NCI-H1092 (cell line): ENCODE measurements at regions not wholly inside any gene's neighbourhood (a gene's known extent, or its start where the extent isn't known, plus 50 kb on each side); places are given as distances from the start of the nearest gene placed in this dataset.

Experiments used
- DNase-seq: peaks from one replicate; lab custom pipeline; 2025; lab: John Stamatoyannopoulos, UW

DNA sequence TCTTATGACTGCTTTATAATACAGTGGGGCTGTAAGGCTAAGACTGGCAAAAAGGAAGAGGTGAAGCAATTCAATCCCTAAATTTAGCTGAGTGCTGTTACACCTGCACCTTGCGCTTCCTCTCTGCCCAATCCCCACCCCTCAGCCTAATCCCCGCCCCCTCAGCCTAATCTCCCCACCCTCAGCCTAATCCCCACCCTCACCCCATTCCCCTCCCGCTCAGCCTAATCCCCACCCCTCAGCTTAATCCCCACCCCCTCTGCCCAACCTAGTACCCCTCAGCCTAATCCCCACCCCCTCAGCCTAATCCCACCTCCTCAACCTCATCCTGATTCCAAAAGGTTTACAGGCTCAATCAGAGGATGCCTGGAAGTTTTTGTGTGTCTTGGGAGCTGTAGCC, 155.5 kb downstream of the PMP22 start:
- no peak for DNase-seq

DNA sequence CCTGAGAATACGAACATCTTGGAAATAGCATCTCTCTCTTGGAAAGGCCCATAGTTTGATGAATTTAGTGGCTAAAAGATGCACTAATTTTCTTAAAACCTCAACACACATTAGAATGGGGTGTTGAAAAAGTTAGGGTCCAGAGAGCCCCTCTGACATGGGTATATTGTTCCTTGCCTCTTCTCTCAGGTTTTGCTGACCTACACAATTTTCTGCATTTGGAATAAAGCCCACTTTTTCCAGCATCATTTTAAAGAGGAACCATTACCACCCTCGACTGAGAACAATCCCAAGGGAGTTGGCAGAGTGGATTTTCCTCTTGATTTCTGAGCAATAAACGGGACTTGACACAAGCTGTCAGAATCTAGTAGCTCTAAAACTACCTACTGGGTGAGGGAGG, 156.1 kb downstream of the PMP22 start:
- no peak for DNase-seq

DNA sequence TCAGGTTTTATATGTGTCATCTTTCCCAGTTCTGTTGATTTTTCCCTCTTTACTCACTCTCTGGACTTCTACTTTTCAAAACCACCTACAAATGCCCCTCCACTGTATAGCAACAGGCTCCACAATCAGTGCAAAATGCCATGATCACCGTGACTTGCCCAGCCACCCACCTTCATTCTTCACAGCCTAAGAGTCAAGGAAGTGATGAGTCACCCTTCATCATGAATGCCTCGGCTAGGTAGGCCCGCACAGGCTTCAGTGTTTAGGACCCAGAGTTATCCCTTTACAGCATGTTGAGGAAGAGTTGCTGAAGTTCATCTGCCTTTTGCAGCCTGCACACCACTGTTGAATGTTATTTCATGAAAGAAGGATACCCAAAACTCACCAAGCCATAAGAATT, 158.6 kb downstream of the PMP22 start:
- no peak for DNase-seq

DNA sequence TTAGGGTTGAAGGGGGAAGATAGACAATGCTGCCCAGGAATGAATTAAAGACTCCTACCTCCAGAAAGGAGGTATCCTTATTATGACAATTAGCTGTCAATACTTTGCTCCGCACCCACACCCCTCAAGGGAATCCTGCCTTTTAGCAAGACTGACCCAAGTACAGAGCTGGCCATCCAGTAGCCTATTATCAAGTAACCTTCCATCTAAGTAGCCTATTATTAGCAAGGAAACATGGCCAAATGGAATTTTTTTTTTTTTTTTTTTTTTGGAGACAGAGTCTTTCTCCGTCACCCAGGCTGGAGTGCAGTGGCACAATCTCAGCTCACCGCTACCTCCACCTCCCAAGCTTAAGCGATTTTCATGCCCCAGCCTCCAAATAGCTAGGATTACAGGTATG, 161.3 kb downstream of the PMP22 start:
- DNase-seq, result no peak

DNA sequence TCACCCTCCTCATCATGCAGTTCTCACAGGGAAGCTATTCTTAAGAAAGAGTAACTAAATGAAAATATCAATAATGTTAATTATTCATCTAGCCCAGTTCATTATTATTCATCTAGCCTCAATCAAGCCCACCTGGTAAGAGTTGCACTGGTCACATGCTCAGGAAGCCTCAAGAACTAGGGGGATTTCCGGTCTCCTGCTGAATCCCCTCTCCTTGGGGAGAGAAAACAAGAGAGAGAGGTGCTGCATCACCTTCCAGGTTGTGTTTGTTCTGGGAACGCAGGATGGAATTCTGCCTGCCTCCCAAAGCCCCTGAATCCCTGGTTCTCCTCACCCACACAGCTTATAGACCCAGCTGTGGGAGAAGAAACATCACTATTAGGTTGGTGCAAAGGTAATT, 164.0 kb downstream of the PMP22 start:
- no peak for DNase-seq

DNA sequence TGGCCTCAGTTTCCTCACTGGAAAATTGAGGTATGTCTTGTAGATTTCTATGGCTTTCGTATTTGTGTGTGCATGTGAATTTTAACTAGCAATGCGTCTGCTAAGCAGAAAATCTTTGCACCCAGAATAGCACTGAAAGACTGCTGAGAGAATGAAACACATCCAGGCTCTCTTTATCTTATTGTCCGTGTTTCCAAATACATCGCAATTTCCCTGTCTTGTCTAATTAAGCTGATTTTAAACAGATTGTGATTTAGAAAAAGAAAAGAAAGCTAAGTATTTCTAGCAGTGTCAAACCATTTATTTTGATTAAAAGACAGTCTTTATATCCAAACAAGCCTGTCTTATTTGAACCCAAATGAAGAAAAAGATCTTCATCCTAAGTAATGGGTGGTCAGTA, 168.6 kb downstream of the PMP22 start:
- no peak for DNase-seq

DNA sequence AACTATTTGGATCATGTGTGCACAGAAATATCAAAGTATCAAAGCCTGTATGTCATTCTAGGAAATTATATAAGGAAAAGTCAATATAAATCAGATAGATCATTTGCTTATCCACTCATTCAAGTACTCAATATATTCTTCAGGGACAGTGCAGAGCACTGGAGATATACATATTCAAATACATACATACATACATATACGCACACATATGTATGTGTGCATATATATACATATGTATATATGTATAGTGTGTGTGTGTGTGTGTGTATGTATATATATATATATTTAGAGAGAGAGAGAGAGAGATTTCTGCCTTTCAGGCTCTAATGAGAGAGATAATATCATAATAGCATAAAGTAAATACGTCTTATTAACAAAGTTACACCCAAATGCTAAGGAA, 169.2 kb downstream of the PMP22 start:
- no peak for DNase-seq

DNA sequence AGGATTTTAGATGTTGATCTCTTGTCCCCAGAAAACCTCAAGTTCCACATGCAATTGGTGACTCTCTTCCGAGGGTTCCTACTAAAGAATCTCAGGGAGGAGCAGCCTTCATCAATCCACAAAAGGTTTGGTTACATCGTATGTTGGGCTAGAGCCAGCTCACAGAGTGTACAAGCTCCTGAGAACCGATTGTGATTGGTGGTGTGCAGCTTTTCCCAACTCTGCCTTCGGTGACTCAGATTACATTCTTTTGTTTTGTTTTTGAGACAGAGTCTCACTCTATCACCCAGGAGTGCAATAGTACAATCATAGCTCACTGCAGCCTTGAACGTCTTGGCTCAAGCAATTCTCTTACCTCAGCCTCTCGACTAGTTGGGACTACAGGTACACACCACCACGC, 172.4 kb downstream of the PMP22 start:
- DNase-seq, result no peak

DNA sequence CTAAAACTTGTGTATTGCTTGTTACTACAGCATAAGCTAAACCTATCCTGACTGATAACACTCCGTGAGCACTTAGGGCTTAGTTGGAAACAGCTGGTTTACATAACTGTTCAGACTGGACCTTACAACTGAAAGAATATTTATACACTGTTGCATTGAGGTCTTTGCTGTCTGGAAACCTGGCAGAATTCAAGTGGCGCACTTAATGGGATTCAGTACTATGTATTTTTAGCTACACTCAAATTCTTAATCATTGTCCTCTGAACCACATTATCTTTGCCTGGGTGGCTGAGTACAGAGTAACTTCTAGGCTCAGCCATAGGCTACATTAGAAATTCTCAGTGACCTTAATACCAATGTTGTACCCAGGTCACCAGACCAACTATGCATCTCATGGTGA, 172.9 kb downstream of the PMP22 start:
- no peak for DNase-seq

DNA sequence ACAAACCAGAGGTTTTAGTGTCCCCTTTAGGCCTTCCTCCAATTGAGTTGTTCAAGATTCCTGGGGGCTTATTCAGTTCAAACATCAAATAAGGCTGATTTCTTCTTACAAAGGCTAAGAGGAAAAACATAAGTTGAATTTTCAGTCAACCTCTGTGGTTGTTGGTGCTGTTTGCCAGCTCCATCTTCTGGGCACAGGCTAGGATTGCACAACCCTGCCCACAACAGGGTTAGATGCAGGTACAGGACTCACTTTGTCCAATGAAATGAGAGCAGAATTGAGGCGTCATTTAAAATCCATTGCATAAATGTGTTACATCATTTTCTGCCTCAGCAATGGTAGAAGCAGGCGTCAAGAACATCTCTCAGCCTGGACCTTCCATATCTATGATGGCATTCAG, 173.3 kb downstream of the PMP22 start:
- DNase-seq, result no peak

DNA sequence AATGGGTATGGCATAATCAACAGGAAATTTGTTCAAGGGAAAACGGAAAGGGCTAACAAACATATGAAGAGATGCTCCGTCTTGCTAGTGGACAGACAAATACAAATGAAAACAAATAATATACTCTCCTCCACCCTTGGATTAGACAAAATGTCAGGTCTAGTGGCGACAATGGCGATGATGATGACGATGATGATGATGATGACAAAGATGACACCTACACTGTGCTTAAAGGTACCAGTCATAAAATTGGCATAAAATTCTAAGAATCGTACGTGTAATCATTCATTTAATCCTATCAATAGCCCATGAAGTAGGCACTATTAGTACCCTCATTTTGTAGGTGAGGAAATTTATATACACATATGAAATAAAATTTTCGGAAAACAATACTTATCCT, 174.6 kb downstream of the PMP22 start:
- no peak for DNase-seq

DNA sequence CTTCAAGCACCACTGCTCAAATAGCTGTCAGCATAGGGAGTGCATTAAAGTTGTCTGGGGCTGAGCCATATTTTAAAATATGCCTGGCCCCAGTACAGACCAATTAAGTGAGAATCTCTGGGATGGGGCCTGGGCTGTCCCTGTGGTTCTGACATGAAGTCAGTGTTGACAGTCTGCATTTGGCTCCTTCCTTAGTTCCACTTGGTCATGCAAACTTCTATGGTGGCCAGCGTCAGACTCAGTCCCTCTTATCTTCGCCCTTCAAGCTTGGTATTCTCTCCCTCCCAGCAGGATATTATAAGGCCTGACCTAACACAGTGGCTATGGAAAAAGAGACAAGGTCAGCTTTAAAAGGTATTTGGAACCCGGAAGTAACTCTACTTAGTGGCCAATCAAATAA, 177.2 kb downstream of the PMP22 start:
- no peak for DNase-seq

DNA sequence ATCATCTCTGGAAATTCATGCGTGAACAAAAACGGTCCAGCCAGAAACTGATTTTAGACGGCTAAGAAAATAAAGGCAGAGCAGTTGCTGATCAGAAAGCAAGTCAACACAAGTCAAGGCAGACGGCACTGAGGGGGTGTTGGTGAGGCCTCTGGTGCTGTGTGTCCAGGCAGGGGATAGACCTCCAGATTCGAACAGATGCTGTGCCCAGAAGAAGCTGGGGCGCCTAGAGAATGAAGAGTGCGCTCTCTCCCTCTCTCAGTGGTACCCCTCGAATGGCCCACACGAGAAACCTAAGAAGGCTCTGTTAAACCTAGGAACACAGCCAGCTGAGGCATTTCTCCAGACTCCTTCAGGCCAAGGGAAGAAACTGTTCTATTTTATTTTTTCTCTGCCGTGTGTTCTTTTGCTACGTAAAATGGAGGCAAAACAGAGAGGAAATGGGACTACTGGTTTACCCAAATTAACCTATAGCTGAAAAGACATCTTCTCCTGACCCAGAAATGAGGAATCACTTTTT, 178.3 kb downstream of the PMP22 start:
- no peak for DNase-seq

DNA sequence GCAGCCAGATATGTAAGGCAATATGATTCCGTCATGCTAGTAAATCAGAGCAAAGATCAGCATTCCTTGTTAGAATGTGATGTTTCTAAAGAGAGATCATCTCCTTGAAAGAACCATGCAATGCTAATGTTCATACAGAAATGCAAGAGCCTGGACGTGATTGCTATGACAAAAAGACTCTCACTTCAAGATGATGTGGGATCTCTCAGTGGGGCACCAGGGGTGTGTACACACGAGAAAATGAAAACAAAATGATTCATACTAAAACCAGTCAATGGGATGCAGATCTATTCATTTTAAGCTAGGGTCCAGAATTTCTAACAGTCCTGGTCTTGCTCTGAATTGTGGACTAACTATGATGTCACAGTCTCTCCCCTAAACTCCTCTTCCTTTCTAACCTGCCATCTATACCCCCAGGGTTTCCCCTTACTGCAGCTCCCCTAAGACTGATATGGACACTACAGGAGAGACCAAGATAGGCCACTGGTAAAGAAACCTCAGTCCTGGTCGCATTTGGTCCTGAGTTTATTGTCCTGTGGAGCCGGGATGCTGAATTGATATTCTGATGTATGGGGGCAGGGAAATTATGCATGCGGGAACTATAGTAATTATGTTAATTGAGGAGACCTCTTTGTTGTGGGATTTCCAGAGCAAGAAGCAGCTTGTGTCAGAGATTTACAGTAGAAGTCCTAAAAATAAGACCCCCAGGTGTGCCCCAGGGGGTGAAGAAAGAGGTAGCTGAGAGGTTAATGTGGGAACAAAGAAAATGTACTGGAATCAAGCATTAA, 179.0 kb downstream of the PMP22 start:
- no peak for DNase-seq

DNA sequence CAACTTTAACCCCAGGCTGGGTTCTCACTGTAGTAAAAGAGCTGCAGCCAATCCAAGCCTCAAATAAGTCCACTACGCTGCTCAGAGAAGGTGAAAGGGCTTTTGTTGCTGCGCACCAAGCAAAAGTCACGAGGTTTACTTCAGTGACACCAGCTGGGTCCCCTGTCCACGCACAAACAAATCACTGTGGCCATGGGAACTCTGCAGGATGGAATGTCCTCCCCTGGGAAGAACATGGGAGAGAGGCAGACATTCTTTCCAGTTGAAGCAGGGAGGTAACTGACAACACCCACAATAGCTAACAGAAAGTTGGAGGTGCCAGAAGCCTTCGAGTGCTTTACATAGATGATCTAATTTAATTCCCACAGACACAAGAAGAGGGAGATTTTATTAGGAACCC, 181.9 kb downstream of the PMP22 start:
- DNase-seq, result no peak

DNA sequence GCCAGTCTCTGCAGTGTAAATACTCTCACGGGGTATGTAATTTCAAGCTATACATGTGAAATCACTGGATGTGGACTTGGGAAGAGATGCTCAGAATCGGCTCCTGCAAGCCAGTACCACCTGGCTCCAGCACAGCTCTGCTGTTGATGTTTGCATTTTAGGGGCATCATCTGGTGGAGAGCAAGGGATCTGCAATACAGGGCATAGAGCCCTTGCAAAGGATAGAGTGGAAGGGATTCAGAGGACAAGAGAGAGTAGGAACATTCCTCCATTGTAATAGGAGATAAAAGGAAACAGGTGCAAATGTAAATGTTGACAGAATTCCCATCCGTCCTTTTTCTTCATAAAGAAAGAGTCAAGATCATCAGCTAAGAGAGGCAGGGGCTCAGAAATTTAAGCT, 184.1 kb downstream of the PMP22 start:
- DNase-seq, result no peak

DNA sequence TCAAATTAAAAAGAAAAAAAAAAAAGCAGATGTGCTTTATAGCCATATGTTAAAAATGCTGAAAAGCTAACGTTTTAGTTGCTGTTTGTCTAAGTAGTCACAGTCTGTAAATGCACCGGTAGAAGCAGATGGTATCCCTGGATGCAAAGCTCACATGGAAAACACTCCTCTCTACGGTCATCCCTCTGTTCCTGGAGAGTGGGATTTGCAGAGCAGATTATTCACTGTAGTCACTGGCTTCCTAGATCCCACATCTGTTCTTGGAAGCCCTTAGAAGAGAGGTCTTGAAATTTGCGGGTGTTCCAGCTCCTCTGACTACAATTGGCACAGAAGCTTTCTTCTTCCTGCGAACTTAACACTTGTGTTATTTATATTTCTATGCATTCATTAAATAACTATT, 186.6 kb downstream of the PMP22 start:
- no peak for DNase-seq

DNA sequence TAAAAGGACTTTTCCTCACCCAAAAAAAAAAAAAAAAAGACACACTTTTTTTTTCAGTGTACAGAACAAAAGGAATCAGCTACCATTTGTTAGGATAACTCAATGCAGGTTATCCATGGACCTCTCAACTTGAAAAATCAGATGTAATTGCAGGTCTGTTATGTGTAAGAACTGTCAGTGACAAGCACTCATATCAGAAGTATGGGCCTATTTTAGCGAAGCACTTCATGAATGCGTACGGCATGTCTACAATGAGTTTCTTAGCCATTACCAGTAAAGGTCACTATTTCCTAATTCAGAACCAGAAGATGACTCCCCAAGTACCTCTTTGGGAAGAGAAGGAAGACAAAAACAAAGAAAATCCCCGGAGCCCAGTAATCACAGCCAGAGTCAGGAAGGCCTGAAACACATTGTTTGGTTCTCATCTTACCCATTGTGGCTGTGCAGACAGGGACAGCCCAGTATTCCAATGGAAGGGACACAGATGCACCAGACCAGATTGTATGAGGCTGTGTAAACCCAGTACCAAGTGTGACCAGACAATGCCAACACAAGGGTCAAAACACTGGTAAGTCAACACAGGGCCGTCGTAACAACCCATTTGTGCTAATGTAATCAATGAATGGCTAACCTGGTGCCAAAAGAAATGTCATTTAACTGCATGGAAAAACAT, 188.0 kb downstream of the PMP22 start:
- no peak for DNase-seq

DNA sequence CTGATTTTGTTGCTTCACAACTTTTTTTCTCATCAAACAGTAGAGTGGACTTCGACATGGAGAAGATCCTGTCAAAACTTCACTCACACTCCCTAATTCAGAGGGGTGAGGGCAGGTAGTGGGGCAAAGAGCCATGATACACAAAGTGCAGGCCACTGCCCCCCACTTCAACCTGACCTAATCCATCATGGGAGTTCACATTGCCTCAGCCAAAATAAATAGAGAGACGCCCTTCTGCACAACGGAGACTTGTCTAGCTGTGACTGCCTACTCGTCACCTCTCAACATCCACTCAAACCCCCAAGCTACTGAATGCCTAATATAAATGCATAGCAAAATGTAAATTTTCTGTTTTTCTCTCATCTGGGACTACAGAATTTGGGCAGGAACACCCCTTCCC, 213.2 kb downstream of the PMP22 start:
- no peak for DNase-seq

DNA sequence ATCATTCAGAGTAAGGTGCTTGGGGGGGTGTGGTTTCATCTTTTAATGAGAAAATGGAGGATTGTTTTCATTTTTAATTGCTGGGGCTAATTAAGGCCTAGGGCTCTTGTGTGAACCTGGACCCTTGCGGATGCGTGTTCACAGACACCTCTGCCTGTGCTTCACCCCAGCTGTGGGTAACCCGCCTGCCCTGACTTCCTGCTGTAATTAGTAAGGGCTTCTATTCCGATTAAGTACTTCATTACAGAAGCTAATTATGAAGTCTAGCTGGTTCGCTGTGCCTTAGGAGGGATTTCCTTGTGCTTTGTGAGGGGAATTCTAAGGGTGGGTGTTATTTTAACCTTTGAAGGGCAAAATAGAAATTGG, 215.3 kb downstream of the PMP22 start:
- DNase-seq, result no peak

DNA sequence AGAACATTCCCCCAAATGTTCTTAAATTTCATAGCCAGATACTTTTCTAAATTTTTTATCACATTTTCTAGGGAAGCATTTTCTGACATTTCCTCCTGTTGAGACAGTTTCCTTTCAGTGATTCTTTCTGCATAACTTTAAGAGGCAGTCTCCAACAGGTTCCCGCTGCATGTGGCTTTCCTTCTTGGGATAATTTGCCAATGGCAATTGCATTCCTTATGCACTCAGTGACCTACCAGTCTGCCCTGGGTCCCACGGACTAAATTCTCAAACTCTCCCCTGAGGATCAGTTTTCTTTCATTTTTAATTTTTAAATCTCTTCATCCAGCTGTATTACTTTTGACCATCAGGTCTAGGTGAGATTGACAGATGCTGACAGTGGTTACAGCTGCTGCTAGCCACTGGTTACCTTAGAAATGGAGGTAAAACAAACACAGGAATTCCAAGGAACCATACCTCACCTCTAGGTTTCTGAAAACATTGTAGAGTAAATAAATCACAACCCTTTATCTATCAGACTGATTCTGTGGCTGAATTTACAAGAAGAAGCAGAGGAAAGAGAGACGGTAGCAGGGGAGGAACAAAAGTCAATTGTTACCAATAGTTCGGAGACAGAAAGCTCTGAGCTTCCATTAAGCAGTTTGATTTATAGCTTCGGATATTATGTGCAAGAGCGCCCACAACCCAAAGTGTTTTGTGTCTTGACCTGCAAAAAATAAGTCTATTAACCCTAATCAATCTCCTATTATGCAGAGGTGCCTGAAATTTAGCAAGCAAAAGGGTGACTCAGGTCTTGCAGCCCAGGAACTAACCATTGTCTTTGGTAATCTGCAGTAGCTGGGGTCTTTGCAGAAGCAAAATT, 216.0 kb downstream of the PMP22 start:
- no peak for DNase-seq

DNA sequence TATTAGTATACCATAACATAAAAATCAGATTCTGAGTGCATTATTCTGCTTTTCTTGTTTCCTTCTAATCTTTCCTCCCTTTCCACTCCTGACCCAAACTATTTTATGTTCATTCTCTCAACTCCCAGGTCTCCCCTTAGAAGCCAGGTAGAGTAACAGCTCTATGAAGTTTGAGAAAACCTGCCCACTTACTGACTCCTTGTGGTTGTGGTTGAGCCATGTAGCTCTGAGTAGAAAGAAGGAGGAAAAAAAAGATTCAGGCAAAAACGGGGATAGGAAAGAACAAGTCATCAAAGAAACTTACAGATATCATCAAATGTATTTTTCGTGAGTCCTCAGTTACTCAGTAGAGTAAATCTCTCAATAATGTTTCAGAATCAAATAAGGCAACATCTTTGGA, 216.7 kb downstream of the PMP22 start:
- DNase-seq, result no peak

DNA sequence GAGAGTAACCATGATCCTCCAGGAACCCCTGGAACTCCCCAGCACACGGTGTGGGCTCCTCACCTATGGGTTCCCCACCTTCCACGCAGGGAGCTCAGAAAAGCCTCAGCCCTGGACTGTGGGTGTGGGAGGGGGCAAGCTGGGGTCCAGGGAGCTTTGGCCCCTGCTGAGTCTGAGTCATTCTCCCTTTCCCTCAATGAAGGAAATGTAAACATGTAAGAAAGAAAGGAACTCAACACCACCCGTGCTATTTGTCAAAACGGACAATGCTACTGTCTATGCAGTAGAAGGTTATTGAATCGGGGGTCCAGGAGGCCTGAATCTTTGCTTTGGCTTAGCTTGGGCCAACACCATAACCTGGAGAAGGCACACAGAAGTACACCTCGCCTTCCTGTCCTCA, 222.8 kb downstream of the PMP22 start:
- DNase-seq, result no peak
